ENCODE measurements at regions not wholly inside any gene's neighbourhood (a gene's known extent, or its start where the extent isn't known, plus 50 kb on each side); places are given as distances from the start of the nearest gene placed in this dataset.

DNA sequence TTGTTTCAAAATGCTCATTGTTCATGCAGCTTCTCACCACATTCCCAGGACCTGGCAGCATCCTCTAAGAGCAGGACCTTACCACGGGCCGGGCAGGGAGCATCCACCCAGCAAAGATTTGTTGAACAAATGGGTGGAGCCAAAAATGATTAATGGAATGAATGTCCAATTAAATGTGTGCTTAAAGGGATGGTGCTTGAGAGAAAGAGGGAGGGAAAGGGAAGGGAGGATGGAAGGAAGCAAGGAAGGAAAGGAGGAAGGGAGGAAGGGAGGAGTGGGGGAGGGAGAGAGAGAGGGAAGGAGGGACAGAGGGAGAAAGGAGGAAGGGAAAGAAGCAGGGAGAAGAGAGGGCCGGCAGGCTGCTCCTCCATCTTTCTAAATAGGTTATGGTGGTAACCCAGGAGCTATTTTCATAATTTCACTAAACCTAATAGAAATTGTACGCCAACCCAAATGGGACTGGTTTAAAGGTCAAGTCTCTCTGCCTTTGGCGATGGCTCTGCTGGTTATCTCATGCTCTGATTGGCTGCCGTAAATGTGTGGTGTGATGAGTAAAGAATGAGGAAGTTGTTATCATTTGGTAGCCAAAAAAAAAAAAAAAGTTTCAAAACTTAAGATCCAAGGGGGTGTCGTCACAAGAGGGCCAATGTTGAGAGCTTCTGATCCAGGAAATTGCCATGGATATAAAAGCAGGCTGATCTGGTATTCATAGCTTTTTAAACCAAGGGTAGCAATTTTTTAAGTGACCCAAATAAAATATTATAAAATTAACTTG is 126.7 kb upstream of the FOXF1 start:
- peak in 2 of 3 donors; percentile 18 to 29 for DNase-seq
- Histone ChIP-seq H3K4me3 (ENCODE audit: control insufficient read depth in 1 of 7, extremely low read depth in 1 of 7, insufficient read depth in 4 of 7, low read depth in 2 of 7, low read length in 6 of 7) (no peak overlapping the region), H3K27me3 (replicated peaks in 2 of 5; ENCODE audit: control insufficient read depth in 4 of 5, insufficient read depth in 5 of 5, low read length in 4 of 5) (peaks cover 0 to 79% (median 5%) of the 10 kb centered on the region in 5 experiments), H3K9me3 (ENCODE audit: control extremely low read depth in 1 of 5, control insufficient read depth in 4 of 5, insufficient read depth in 2 of 5, low read depth in 1 of 5, low read length in 4 of 5) (no peaks in the 10 kb centered on the region), H3K36me3 (ENCODE audit: control insufficient read depth in 4 of 4, insufficient read depth in 4 of 4, low read length in 3 of 4) (no peaks in the 10 kb centered on the region), H3K4me1 (ENCODE audit: control extremely low read depth in 1 of 4, control insufficient read depth in 4 of 4, insufficient read depth in 4 of 4, low read length in 3 of 4) (peaks cover 0 to 2% (median 0%) of the 10 kb centered on the region in 4 experiments), H3K27ac (ENCODE audit: insufficient read depth in 1 of 2, low read depth in 1 of 2, low read length in 2 of 2, poor library complexity in 1 of 2, severe bottlenecking in 2 of 2) (no peak overlapping the region)
- CTCF ChIA-PET: no interaction called here
- WGBS (ENCODE audit: insufficient coverage): 51% methylated on average over 5 of the region's 7 CpGs
- POLR2A ChIA-PET: interaction anchor here (0.6 kb wide), 1 partner anchor 11 kb away, joined by 3 read pairs; no protein-coding TSS in a partner anchor

DNA sequence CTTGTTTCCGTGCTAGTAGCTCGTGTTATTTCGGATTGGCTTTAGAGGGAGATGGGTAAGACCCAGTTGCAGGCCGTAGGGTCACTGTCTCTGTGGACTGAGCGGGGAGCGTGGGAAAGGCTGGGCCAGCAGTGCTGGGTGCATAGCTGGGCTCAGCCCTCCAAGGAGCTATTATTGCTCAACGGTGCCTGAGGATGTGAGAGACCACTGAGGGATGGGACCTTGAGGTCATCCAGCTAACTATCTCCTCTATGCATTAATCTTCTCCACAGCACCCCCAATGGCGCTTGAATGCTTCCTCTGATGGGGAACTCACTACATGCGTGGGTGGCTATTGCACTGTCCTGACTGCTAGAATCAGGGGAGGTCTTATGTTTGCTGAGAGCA is 126.1 kb upstream of the FOXF1 start:
- Histone ChIP-seq H3K9me3 (ENCODE audit: control extremely low read depth in 1 of 5, control insufficient read depth in 4 of 5, insufficient read depth in 2 of 5, low read depth in 1 of 5, low read length in 4 of 5) (no peaks in the 10 kb centered on the region), H3K36me3 (ENCODE audit: control insufficient read depth in 4 of 4, insufficient read depth in 4 of 4, low read length in 3 of 4) (no peaks in the 10 kb centered on the region), H3K27ac (ENCODE audit: insufficient read depth in 1 of 2, low read depth in 1 of 2, low read length in 2 of 2, poor library complexity in 1 of 2, severe bottlenecking in 2 of 2) (no peak overlapping the region), H3K4me1 (ENCODE audit: control extremely low read depth in 1 of 4, control insufficient read depth in 4 of 4, insufficient read depth in 4 of 4, low read length in 3 of 4) (peaks cover 0 to under 1% (median 0%) of the 10 kb centered on the region in 4 experiments), H3K27me3 (replicated peaks in 2 of 5; ENCODE audit: control insufficient read depth in 4 of 5, insufficient read depth in 5 of 5, low read length in 4 of 5) (peaks cover 2 to 74% (median 5%) of the 10 kb centered on the region in 5 experiments), H3K4me3 (ENCODE audit: control insufficient read depth in 1 of 7, extremely low read depth in 1 of 7, insufficient read depth in 4 of 7, low read depth in 2 of 7, low read length in 6 of 7) (no peak overlapping the region)
- ChIA-PET POLR2A (interaction anchor here (0.6 kb wide), 1 partner anchor 10 kb away, joined by 3 read pairs; no protein-coding TSS in a partner anchor), CTCF (no interaction called here)
- WGBS (ENCODE audit: insufficient coverage): 77% methylated on average over 6 of the region's 9 CpGs
- no peak for DNase-seq

DNA sequence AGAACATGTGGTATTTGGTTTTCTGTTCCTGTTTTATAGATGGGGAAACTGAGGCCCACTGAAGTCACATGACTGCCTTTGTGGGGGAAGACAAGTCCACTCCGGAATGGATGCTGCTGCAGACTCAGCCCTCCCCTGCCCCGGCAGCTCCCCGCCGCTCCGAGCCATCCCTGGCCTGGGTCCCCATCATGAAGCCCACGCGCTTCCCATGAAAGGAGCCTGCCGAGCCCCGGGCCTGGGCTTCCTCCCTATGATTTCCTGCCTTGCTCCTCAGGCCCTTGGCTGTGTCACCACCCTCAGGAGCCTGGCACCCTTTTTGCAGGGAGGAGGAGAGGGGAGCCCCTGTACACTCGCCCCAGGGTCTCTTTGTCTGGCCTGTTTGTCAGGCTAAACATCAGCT is 125.3 kb upstream of the FOXF1 start:
- no peak for DNase-seq
- CTCF ChIA-PET: no interaction called here
- POLR2A ChIA-PET: no interaction called here
- no peaks in the 10 kb centered on the region for H3K36me3 ChIP-seq (ENCODE audit: control insufficient read depth in 4 of 4, insufficient read depth in 4 of 4, low read length in 3 of 4)
- no peaks in the 10 kb centered on the region for H3K9me3 ChIP-seq (ENCODE audit: control extremely low read depth in 1 of 5, control insufficient read depth in 4 of 5, insufficient read depth in 2 of 5, low read depth in 1 of 5, low read length in 4 of 5)
- 76% methylated on average over 9 of the region's 10 CpGs for WGBS (ENCODE audit: insufficient coverage)
- H3K27ac ChIP-seq (ENCODE audit: insufficient read depth in 1 of 2, low read depth in 1 of 2, low read length in 2 of 2, poor library complexity in 1 of 2, severe bottlenecking in 2 of 2): no peak overlapping the region
- peaks cover 2 to 71% (median 5%) of the 10 kb centered on the region in 5 experiments for H3K27me3 ChIP-seq (replicated peaks in 2 of 5; ENCODE audit: control insufficient read depth in 4 of 5, insufficient read depth in 5 of 5, low read length in 4 of 5)
- no peaks in the 10 kb centered on the region for H3K4me1 ChIP-seq (ENCODE audit: control extremely low read depth in 1 of 4, control insufficient read depth in 4 of 4, insufficient read depth in 4 of 4, low read length in 3 of 4)
- no peak overlapping the region for H3K4me3 ChIP-seq (ENCODE audit: control insufficient read depth in 1 of 7, extremely low read depth in 1 of 7, insufficient read depth in 4 of 7, low read depth in 2 of 7, low read length in 6 of 7)

- DNase-seq: peak; percentile 2 to 35 (median 13)
- Histone ChIP-seq H3K4me1 (ENCODE audit: control extremely low read depth in 1 of 4, control insufficient read depth in 4 of 4, insufficient read depth in 4 of 4, low read length in 3 of 4) (no peaks in the 10 kb centered on the region), H3K27me3 (replicated peaks in 2 of 5; ENCODE audit: control insufficient read depth in 4 of 5, insufficient read depth in 5 of 5, low read length in 4 of 5) (peaks cover 4 to 68% (median 6%) of the 10 kb centered on the region in 5 experiments), H3K9me3 (ENCODE audit: control extremely low read depth in 1 of 5, control insufficient read depth in 4 of 5, insufficient read depth in 2 of 5, low read depth in 1 of 5, low read length in 4 of 5) (no peaks in the 10 kb centered on the region), H3K36me3 (ENCODE audit: control insufficient read depth in 4 of 4, insufficient read depth in 4 of 4, low read length in 3 of 4) (no peaks in the 10 kb centered on the region), H3K27ac (ENCODE audit: insufficient read depth in 1 of 2, low read depth in 1 of 2, low read length in 2 of 2, poor library complexity in 1 of 2, severe bottlenecking in 2 of 2) (no peak overlapping the region), H3K4me3 (ENCODE audit: control insufficient read depth in 1 of 7, extremely low read depth in 1 of 7, insufficient read depth in 4 of 7, low read depth in 2 of 7, low read length in 6 of 7) (no peak overlapping the region)
- POLR2A ChIA-PET: no interaction called here
- CTCF ChIA-PET: interaction anchor here (0.6 kb wide), 1 partner anchor 47 kb away, joined by 3 read pairs; no protein-coding TSS in a partner anchor
- WGBS (ENCODE audit: insufficient coverage): 78% methylated on average over 20 of the region's 24 CpGs
Measured at GRCh38 chr16:86387468-86388440, 122.6 kb upstream of the FOXF1 start.

DNA sequence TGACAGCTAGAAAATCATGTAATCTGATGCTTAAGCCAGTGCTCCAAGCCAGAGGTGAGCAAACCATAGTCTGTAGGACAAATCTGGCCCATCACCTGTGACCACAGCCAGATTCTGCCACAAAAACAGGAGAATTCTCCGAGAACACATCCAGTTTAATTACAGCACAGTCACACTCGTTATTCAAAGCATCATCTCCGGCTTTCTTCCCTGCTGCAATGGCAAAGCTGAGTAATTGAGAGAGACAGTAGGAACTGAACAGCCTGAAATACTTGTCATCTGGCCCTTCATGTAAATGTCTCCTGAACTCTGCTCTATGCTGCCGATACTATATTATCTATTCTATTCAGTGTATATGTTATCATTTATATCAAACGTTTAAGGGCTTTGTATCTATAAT is 121.4 kb upstream of the FOXF1 start:
- no peaks in the 10 kb centered on the region for H3K36me3 ChIP-seq (ENCODE audit: control insufficient read depth in 4 of 4, insufficient read depth in 4 of 4, low read length in 3 of 4)
- H3K4me3 ChIP-seq (ENCODE audit: control insufficient read depth in 1 of 7, extremely low read depth in 1 of 7, insufficient read depth in 4 of 7, low read depth in 2 of 7, low read length in 6 of 7): no peak overlapping the region
- WGBS (ENCODE audit: insufficient coverage): no CpG with 5 or more reads among the region's 5 CpGs
- CTCF ChIA-PET: no interaction called here
- H3K4me1 ChIP-seq (ENCODE audit: control extremely low read depth in 1 of 4, control insufficient read depth in 4 of 4, insufficient read depth in 4 of 4, low read length in 3 of 4): no peaks in the 10 kb centered on the region
- H3K27me3 ChIP-seq (replicated peaks in 2 of 5; ENCODE audit: control insufficient read depth in 4 of 5, insufficient read depth in 5 of 5, low read length in 4 of 5): peaks cover 0 to 65% (median 4%) of the 10 kb centered on the region in 5 experiments
- no peak overlapping the region for H3K27ac ChIP-seq (ENCODE audit: insufficient read depth in 1 of 2, low read depth in 1 of 2, low read length in 2 of 2, poor library complexity in 1 of 2, severe bottlenecking in 2 of 2)
- no peaks in the 10 kb centered on the region for H3K9me3 ChIP-seq (ENCODE audit: control extremely low read depth in 1 of 5, control insufficient read depth in 4 of 5, insufficient read depth in 2 of 5, low read depth in 1 of 5, low read length in 4 of 5)
- POLR2A ChIA-PET: no interaction called here
- DNase-seq: no peak

- H3K36me3 ChIP-seq (ENCODE audit: control insufficient read depth in 4 of 4, insufficient read depth in 4 of 4, low read length in 3 of 4): no peaks in the 10 kb centered on the region
- no peaks in the 10 kb centered on the region for H3K9me3 ChIP-seq (ENCODE audit: control extremely low read depth in 1 of 5, control insufficient read depth in 4 of 5, insufficient read depth in 2 of 5, low read depth in 1 of 5, low read length in 4 of 5)
- DNase-seq: no peak
- WGBS (ENCODE audit: insufficient coverage): 80% methylated on average over 12 of the region's 17 CpGs
- CTCF ChIA-PET: no interaction called here
- H3K4me3 ChIP-seq (ENCODE audit: control insufficient read depth in 1 of 7, extremely low read depth in 1 of 7, insufficient read depth in 4 of 7, low read depth in 2 of 7, low read length in 6 of 7): no peak overlapping the region
- POLR2A ChIA-PET: no interaction called here
- H3K4me1 ChIP-seq (ENCODE audit: control extremely low read depth in 1 of 4, control insufficient read depth in 4 of 4, insufficient read depth in 4 of 4, low read length in 3 of 4): no peaks in the 10 kb centered on the region
- peaks cover 0 to 59% (median 4%) of the 10 kb centered on the region in 5 experiments for H3K27me3 ChIP-seq (replicated peaks in 2 of 5; ENCODE audit: control insufficient read depth in 4 of 5, insufficient read depth in 5 of 5, low read length in 4 of 5)
- H3K27ac ChIP-seq (ENCODE audit: insufficient read depth in 1 of 2, low read depth in 1 of 2, low read length in 2 of 2, poor library complexity in 1 of 2, severe bottlenecking in 2 of 2): no peak overlapping the region
Measured at GRCh38 chr16:86389566-86390328, 120.6 kb upstream of the FOXF1 start.
